GM21526 (cell line): ENCODE measurements at regions not wholly inside any gene's neighbourhood (a gene's known extent, or its start where the extent isn't known, plus 50 kb on each side); places are given as distances from the start of the nearest gene placed in this dataset.

ENCODE experiments used
- ATAC-seq: cut with Tn5 transposase; IDR thresholded peaks from one replicate; pipeline ENCODE4 v1.9.1; 2021; ENCODE audit warnings: moderate library complexity; ENCODE audit not compliant: unreplicated experiment, low FRiP score

DNA sequence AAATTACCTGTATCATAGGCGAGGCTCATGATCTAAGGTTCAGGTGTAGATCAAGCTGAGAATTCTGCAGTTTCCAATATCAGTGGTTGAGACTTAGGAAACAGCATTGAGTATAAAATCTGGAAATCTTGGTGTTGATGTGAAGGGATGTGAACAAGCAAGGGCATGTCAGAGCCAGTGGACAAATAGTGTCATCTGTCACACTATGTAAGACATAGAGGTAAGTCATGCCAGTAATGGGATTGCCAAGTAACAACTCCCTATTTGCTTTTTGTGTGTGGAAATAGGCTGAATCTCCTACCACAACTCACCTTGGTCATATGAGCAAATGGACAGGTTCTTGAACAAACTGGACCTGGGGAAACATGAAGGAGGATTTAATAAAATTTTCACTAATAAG, 334.5 kb upstream of the EMCN start:
- ATAC-seq, result no peak

DNA sequence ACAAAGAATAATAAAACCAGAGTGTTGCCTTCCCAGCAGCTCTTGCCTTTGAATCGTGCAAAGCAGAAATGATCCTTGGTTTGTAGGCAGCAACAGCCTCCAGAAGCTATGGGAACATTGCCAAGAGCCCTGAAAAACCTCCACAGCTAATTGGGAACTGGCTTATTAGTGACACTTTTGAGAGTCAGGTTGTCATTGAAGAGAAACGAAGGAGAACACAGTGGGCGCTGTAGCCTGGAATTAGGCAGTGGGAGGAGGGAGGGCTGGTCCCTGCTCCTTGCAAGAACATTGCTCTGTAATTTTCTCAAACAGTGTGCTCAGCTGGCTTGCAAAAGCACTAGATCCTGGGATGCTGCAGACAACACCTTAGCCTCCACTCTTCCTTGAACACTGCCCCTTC, 331.5 kb upstream of the EMCN start:
- ATAC-seq, result no peak

DNA sequence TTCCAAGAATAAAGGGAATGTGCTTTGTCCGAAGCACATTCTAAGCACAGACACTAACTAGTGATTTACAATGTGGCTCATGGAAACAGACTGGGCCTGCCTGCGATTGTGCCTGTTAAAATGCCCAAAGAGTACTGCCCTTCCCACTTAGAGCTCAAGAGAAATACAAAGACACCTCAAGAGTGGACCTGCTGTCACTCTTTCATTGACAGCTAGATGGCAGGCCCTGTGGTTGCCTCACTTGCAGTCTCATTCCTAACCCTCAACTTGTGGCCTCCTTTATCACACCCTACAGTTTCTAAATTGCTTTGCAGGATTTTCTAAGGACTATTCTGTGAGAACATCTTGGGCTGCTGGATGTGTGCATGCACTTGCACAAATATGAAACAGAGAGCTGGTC, 331.0 kb upstream of the EMCN start:
- ATAC-seq, result peak; percentile 56

DNA sequence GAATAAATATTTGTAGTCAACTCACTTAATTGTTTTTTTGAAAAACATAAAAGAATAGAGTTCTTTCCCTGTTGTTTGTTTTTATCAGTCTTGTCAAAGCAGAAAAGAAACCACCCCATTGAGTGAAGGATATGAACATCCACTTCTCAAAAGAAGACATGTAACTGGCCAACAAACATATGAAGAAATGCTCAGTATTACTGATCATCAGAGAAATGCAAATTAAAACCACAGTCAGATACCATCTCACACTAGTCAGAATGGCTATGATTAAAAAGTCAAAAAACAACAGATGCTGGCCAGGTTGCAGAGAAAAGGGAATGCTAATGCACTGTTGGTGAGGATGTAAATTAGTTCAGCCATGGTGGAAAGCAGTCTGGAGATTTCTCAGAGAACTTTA, 326.1 kb upstream of the EMCN start:
- peak; percentile 62 for ATAC-seq

DNA sequence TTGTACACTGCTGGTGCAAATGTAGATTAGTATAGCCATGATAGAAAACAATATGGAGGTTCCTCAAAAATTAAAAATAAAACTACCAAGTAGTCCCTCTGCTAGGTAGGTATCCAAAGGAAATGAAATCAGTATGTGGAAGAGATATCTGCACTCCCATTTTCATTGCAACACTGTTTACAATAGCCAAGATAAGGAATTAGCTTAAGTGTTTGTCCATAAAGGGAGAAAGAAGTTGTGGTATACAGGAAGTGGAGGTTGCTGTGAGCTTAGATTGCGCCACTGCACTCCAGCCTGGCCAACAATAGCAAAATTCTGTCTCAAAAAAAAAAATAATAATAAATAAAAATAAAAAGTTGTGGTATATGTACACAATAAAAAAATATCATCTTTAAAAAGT, 325.0 kb upstream of the EMCN start:
- no peak for ATAC-seq

DNA sequence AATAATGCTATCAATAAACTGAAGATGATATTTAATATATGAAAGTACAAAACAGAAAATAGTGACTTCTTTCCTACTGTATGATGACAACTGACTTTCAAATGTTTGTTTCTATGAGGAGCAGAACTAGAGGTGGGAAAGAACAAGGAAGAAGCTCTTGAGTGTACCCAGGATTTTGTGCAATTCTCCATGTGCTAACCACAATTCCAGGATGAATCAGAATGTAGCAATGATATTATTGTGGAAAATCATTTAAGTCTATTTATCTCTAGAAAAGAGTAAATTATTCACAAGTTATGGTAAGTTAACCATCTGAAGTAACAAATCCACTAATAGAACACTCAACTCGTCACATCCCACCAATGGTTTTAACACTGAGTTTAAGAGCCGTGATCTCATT, 324.1 kb upstream of the EMCN start:
- ATAC-seq, result no peak

DNA sequence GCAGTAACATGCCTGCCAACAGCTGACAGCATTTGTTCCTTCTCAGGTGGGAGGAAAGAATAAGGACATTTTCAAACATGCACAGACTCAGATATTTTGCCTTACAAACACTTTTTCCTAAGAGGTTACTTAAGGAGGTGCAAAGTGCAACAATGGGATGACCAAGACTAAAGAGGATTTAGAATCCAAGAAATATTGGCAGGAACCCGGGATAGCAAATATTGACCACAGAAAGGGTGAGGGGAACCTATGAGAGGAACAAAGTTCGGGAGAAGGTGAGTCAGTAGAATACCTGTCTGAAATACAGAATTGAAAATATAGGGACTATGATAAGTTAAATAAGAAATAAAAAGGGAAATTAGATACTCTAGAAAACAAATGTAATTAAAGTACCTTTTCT, 321.9 kb upstream of the EMCN start:
- ATAC-seq, result no peak

DNA sequence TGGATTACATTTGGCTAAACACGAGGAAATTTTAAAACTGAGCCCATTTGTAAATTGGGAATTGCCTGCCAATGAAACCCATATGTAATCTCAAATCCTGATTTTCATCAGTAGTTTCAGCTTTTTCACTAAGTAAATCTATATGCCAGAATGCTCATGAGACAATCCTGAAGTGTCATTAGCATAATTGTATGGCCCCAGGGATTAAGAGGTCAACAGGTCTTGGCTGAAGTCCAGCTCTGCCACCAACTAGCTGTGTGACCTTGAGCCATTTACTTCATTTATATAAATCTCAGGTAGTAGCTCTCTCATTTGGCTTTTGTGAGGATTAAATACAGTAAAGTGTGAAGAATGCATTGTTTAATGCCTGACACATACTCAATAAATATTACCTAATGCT, 320.5 kb upstream of the EMCN start:
- no peak for ATAC-seq

DNA sequence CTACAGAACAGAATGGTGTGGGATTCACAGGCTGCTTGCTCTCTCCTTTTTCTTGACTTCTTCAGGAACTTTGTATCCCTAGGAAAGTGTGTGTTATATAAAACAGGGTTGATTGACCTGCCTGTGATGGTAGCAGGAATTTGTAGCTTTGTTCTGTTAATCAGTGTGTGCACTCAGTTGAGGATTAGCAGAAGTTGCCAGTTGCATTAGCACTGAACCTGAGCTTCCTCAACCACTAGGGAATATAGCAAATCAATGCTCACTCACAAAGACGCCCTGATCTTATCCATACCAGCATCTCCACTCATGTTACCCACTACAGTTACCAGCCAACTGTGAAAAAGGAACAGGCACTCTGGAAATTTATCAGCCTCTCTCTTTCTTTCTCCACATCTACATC, 319.1 kb upstream of the EMCN start:
- ATAC-seq, result no peak

DNA sequence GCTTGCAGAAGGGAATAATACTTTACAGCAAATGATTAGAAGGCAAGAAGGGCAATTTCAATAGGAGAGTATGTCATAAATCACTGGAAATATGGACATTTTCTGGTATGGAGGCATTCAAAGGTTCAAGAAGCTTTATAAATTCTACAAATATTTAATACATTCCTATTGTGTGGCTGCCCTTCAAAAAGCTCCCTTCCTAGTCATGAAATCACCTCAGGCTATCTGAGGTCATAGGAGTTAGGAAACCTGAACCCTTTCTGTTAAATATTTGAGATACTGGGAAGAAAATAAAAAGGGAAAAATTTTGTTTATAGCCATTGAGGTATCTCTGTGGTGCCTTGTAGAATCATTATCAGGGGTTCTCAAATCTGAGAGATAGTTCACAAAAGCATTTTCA, 316.8 kb upstream of the EMCN start:
- no peak for ATAC-seq

DNA sequence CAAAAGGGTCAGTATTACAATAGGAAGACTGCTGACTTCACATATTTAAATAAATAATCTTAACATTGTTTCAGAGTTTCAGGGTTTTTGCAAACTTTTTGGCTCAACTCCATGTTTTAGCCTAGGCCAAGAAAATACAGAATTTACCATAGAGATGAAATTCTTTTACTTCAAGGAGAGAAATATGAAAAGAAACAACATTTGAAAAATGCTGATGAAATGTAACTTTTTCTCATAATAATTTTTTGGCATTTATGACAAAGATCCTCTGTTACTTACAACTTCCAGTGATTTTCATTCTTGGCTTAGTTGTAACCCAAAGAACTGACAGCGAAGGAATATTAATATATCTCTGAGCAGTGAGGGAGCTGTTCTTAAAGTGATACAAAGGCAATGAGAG, 316.1 kb upstream of the EMCN start:
- no peak for ATAC-seq

DNA sequence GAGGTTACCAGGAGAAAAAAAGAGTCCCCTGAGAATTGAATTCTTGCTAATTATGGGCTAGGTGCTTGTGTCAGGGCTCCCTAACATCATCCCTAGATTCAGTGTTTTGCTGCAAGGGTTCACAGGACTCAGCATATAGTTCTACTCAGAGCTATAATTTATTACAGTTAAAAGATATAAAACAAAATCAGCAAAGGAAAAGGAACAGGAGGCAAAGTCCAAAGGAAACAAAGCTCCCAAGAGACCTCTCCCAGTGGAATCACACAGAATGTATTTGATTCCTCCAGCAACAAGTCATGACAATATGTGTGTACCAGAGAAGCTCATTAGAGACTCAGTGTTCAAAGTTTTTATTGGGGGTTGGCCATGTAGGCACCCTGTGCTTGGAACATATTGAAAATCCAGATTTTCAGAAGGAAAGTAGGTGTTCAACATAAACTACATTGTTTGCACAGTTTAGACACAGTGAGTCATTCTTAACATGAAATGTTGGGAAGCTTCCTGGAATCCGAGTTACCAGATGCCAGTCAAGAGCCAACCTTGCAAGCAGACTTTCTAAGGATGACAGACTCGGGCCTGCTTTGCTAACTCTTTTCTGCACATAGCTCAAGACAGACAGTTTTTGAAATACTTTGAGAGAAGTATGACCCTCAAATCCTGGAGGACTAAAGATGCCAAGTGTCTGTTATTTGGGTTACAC, 311.3 kb upstream of the EMCN start:
- no peak for ATAC-seq

DNA sequence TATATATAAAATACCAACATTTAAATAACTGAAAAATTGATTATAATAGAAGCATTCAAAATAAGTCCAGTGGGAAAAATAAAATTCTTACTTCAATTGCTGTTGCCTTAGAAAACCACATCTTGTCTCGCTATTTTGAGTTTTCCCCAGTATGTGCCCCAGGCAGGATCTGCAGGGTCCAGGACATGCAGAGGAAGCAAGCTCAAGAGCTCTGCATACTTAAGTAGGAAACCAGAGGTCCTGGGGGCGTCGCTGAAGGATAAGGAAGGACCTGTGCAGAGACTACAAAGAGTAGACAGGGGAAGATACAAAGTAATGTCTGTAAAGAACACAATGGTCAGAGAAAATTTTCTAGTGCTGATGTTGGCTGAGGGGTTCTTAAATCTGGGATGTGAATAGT, 310.5 kb upstream of the EMCN start:
- ATAC-seq, result no peak

DNA sequence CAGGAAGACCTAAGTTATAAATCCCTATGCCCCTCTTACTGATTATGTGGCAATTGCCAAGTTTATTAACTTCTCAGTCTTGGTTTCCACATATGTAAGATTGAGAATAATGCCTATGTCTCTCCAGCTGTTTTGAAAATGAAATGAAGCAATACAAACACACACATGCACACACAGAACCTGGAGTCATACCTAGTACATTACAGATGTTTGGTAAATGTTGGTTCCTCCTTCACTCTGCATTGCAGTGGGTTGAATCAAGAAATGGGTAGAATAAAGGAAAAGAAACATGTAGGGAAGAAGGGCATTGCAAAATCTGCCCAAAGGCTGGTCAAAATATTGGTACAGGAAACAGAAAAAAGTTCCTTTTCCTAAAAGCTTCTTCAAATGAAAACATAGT, 309.9 kb upstream of the EMCN start:
- ATAC-seq, result no peak

DNA sequence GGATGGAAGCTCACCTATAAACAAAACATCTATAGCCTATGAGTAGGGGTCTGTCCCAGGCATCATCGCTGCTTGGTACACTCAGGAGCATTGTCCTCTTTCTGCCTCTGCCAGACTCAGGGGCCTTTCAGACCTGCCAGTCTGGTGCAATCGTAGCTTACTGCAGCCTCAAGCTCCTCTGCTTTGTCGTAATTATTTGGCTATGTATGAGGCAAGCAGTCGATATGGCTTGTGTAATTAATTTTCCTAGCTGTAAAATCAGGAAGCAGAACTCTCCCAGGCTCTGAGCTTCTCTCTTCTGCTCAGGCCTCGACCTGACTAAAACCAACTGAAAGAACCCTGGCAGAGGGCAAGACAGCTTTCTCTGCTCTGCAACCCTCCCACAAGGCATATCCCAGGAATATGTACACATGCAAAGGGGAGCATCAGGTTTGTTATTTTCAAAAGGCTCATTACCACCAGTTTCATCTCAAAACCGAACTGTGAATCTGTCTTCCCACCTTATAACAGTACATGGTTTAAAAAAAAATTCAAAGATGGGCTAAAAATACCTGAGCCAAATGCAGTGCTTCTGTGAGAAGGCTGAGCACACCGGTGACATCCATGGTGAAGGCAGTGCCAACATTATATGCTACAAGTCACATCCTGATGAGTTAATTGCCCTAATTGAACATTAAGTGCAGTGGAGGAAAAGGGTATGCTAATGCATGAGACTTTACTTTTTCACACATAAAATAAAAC, 309.2 kb upstream of the EMCN start:
- ATAC-seq, result no peak

DNA sequence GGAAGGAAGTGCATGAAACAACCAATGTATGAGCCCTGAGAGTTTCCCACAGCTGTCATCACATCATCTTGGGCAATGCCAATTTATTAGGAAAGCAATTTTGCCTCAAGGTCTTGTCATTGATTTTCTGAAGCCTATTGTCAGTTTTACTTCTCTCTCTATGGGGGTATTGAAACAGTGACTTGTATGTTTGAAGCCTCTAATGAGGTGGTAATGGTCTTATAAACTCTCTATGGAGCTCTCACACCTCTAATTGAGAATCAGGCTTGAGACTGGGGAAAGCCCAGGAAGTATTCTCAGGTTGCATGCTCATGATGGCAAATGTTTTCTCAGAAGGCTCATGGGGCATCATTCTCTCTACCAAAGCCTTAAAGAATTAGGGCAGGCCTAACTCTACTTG, 308.2 kb upstream of the EMCN start:
- no peak for ATAC-seq

DNA sequence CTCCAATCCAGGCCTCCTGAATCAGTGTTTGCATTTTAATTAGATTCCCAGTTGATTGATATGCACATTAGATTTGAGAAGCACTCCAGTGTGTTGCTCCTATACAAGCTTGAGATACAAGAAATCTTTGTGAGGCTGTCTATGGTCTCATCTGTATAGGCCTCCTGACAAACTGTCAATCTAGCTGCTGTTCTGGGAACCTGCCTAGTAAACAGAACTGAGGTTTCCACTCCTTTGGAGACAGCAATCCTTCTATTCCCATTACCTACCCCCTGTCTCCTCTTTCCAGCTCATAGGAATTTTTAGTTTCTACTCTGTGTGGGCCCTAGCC, 306.1 kb upstream of the EMCN start:
- ATAC-seq, result peak; percentile 16

DNA sequence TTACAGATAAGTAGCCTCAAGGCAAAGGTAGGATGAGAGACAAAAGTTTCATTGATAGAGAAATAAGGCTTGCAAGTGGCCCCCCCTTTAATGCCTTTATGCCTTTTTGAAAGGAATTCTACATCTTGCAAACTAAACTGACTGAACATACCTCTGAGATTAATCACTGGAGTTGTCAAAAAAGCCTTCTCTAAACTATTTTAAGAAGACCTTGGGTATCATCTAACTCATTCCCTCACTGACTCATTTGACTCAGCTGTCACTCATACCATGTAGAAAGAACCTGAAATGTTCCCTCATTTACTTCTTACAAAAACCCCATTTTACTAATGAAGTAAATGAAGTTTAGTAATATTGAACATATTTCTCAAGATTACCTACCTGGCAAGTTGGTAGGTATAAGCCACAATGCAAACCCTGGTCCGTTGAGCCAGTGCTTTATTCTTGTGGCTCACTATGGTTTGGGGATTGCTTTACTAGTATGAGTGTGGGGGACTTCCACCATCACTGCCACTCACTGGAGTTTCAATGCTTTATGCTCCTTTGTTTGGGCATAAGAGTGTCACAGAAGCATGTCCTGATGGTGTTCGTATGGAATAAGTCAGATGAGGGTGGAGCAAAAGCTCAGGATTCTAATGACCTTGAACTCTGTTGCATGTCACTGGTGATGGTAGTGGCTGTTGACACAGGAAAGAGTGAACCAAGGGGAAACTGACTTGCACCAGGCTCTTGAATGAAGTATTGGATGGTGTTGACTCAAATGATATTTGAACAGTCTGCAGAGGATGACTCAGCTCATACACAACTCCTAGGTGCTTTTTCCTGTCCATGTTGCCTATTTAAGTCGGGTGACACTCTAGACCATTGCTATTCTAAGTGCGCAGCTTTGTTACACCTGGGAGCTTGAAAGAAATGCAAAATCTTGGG, 305.5 kb upstream of the EMCN start:
- peak; percentile 85 for ATAC-seq

DNA sequence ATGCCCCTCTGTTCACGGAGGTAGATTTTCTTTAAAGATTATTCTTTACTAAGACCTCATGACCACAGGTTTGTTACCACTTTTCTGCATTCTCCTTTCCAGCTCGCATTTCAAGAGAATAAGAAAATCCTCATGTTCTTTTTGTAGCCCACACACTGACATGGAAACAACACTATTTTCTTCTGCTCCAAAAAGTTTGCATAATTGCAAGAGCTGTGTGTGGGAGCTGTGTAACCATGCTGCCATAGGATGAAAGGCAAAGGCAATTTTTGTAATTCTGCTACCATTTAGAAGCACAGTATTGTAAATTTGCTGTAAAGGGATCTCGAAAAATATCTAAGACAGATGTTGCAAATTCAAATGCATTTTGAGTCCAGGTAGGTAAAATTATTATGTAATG, 302.4 kb upstream of the EMCN start:
- no peak for ATAC-seq

DNA sequence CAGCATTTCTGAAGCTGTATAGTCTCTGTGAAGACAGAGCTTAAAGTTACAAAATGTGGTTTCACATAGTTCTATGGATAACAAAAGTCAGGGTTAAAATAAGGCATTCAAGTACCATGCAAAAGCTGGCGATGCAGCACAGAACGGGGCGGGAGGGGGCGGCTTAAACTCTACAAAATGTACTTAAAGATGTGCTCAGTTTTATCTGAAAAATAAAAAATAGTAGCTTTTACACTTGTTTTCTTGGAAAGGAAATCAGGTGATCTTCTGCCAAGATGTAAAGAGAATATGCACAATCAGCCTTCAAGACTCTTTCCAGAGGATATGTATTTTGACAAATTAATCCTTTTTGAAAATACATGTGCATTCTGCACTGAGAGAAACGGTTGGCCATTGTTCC, 301.7 kb upstream of the EMCN start:
- no peak for ATAC-seq

DNA sequence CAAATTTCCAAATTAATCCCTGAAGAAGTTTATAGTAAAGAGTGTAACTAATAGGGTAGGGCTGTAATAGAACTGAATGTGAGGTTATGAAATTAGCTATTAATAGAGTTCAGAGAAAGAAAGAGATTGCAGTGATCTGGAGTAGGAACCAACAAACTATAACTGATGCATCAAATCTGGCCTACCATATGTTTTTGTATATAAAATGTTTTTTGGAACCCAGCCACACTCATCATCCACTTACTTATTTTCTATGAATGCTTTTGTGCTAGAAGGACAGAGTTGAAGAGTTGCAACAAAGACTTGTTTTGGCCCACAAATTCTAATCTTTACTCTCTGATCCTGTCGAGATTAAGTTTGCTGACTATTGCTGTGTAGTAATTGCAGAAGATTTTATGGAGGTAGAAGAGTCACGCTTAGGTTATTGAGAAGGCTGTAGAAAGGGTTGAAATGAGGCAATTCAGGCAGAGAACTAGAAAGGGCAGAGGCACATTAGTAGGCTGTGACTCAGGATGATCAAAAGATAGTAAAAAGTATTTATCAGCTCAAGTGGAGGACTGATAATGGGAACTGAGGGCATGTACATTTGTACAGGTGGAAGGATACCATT, 298.7 kb upstream of the EMCN start:
- no peak for ATAC-seq
